ENCODE measurements at regions not wholly inside any gene's neighbourhood (a gene's known extent, or its start where the extent isn't known, plus 50 kb on each side); places are given as distances from the start of the nearest gene placed in this dataset.

DNA sequence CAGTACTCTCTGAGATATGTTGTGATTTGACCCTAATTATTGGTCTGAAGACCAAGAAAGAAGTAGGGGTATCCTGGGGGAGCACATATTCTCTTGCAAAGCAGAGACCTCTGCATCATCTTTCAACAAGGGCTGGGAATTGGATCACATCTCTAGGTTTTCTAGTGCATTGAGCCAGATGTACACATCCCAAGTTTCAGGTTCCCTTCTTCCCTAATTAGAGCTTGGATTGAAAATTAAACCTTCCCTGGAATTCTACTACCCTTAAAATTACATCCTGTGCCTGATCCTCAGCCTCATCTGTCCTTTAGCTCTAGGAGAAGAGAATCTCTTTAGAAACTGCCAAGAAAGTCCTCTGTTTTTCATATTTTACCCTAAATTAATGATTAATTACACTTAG, 839.6 kb downstream of the SLC6A15 start:
- Histone ChIP-seq H3K36me3 (ENCODE audit: control insufficient read depth in 4 of 4, insufficient read depth in 3 of 4, low read depth in 1 of 4, low read length in 3 of 4) (no peaks in the 10 kb centered on the region), H3K27me3 (ENCODE audit: control insufficient read depth in 4 of 4, insufficient read depth in 4 of 4, low read length in 3 of 4) (no peaks in the 10 kb centered on the region), H3K9ac (ENCODE audit: low read depth in 1 of 2, low read length in 2 of 2) (no peak overlapping the region), H3K4me1 (ENCODE audit: control insufficient read depth in 4 of 4, insufficient read depth in 4 of 4, low read length in 3 of 4) (no peaks in the 10 kb centered on the region), H3K4me3 (ENCODE audit: low read depth in 1 of 3, low read length in 3 of 3) (no peak overlapping the region), H3K27ac (ENCODE audit: low read depth in 1 of 2, low read length in 2 of 2) (no peak overlapping the region), H3K9me3 (ENCODE audit: control insufficient read depth in 4 of 4, low read length in 3 of 4) (no peaks in the 10 kb centered on the region)
- no peak for DNase-seq (ENCODE audit: low spot score)
- no peak for TF ChIP-seq FOXA1 (IDR thresholded peaks at IDR 0.05)
- no peak for TF ChIP-seq SP1 (IDR thresholded peaks at IDR 0.05)
- TF ChIP-seq FOXA2 (IDR thresholded peaks at IDR 0.05), result no peak
- no peak for TF ChIP-seq HNF4A (conservative IDR thresholded peaks at IDR 0.05)

DNA sequence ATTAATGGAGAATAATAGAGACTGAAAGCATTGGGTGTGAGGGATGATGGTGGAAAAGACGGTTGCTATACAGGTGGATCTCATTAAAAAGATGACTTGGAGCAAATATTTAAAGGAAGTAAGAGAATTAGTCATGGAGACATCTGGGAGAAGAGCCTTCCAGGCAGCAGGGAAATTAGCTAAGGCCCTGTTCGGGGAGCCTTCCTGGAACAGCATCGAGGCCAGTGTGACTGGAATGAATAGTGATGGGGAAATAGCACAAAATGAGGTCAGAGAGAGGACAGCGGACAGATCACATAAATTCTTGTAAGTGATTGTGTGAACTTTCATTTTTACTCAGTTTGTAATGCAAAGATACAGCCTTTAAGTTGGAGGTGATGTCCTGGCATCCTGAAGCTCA, 842.3 kb downstream of the SLC6A15 start:
- no peak overlapping the region for H3K27ac ChIP-seq (ENCODE audit: low read depth in 1 of 2, low read length in 2 of 2)
- H3K36me3 ChIP-seq (ENCODE audit: control insufficient read depth in 4 of 4, insufficient read depth in 3 of 4, low read depth in 1 of 4, low read length in 3 of 4), result no peaks in the 10 kb centered on the region
- no peaks in the 10 kb centered on the region for H3K27me3 ChIP-seq (ENCODE audit: control insufficient read depth in 4 of 4, insufficient read depth in 4 of 4, low read length in 3 of 4)
- 84% methylated on average over 4 of the region's 4 CpGs for WGBS
- no peak overlapping the region for H3K4me3 ChIP-seq (ENCODE audit: low read depth in 1 of 3, low read length in 3 of 3)
- no peaks in the 10 kb centered on the region for H3K9me3 ChIP-seq (ENCODE audit: control insufficient read depth in 4 of 4, low read length in 3 of 4)
- H3K4me1 ChIP-seq (ENCODE audit: control insufficient read depth in 4 of 4, insufficient read depth in 4 of 4, low read length in 3 of 4), result no peaks in the 10 kb centered on the region
- no peak for DNase-seq (ENCODE audit: low spot score)
- TF ChIP-seq HNF4A (conservative IDR thresholded peaks at IDR 0.05) (no peak), SP1 (IDR thresholded peaks at IDR 0.05) (no peak), RXRA (IDR thresholded peaks at IDR 0.05) (no peak), EGR1 (IDR thresholded peaks at IDR 0.05; ENCODE audit: low read depth in 2 of 2) (no peak)
- TF ChIP-seq, protein P1, sequence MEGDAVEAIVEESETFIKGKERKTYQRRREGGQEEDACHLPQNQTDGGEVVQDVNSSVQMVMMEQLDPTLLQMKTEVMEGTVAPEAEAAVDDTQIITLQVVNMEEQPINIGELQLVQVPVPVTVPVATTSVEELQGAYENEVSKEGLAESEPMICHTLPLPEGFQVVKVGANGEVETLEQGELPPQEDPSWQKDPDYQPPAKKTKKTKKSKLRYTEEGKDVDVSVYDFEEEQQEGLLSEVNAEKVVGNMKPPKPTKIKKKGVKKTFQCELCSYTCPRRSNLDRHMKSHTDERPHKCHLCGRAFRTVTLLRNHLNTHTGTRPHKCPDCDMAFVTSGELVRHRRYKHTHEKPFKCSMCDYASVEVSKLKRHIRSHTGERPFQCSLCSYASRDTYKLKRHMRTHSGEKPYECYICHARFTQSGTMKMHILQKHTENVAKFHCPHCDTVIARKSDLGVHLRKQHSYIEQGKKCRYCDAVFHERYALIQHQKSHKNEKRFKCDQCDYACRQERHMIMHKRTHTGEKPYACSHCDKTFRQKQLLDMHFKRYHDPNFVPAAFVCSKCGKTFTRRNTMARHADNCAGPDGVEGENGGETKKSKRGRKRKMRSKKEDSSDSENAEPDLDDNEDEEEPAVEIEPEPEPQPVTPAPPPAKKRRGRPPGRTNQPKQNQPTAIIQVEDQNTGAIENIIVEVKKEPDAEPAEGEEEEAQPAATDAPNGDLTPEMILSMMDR (IDR thresholded peaks at IDR 0.05; ENCODE audit: low read depth, low read length, missing input control), result no peak
- TF ChIP-seq, protein P2, sequence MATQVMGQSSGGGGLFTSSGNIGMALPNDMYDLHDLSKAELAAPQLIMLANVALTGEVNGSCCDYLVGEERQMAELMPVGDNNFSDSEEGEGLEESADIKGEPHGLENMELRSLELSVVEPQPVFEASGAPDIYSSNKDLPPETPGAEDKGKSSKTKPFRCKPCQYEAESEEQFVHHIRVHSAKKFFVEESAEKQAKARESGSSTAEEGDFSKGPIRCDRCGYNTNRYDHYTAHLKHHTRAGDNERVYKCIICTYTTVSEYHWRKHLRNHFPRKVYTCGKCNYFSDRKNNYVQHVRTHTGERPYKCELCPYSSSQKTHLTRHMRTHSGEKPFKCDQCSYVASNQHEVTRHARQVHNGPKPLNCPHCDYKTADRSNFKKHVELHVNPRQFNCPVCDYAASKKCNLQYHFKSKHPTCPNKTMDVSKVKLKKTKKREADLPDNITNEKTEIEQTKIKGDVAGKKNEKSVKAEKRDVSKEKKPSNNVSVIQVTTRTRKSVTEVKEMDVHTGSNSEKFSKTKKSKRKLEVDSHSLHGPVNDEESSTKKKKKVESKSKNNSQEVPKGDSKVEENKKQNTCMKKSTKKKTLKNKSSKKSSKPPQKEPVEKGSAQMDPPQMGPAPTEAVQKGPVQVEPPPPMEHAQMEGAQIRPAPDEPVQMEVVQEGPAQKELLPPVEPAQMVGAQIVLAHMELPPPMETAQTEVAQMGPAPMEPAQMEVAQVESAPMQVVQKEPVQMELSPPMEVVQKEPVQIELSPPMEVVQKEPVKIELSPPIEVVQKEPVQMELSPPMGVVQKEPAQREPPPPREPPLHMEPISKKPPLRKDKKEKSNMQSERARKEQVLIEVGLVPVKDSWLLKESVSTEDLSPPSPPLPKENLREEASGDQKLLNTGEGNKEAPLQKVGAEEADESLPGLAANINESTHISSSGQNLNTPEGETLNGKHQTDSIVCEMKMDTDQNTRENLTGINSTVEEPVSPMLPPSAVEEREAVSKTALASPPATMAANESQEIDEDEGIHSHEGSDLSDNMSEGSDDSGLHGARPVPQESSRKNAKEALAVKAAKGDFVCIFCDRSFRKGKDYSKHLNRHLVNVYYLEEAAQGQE (IDR thresholded peaks at IDR 0.05), result no peak
- no peak overlapping the region for H3K9ac ChIP-seq (ENCODE audit: low read depth in 1 of 2, low read length in 2 of 2)

DNA sequence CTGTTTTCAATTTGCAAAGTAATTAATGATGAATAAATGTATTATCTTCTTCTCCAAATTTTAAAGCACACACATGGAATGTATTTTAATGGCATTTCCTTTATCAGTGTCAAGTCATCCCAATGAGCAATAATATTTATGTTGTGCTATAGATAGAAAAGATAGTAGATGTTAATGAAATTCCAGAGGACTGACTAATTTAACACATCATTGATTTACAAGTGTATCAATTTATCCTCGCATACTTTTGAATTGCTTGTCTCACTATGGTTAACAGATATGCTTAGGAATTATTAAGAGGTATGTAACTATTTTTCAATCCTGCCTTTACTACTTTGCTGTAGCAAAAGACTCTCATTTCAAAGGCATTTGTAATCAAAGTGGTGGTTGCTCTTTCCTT, 842.9 kb downstream of the SLC6A15 start:
- H3K27ac ChIP-seq (ENCODE audit: low read depth in 1 of 2, low read length in 2 of 2), result no peak overlapping the region
- 87% methylated on average over 1 of the region's 1 CpG for WGBS
- H3K9ac ChIP-seq (ENCODE audit: low read depth in 1 of 2, low read length in 2 of 2), result no peak overlapping the region
- no peak overlapping the region for H3K4me3 ChIP-seq (ENCODE audit: low read depth in 1 of 3, low read length in 3 of 3)
- H3K4me1 ChIP-seq (ENCODE audit: control insufficient read depth in 4 of 4, insufficient read depth in 4 of 4, low read length in 3 of 4), result no peaks in the 10 kb centered on the region
- H3K27me3 ChIP-seq (ENCODE audit: control insufficient read depth in 4 of 4, insufficient read depth in 4 of 4, low read length in 3 of 4), result no peaks in the 10 kb centered on the region
- H3K36me3 ChIP-seq (ENCODE audit: control insufficient read depth in 4 of 4, insufficient read depth in 3 of 4, low read depth in 1 of 4, low read length in 3 of 4), result no peaks in the 10 kb centered on the region
- DNase-seq (ENCODE audit: low spot score), result no peak
- H3K9me3 ChIP-seq (ENCODE audit: control insufficient read depth in 4 of 4, low read length in 3 of 4), result no peaks in the 10 kb centered on the region
- TF ChIP-seq YY1 (IDR thresholded peaks at IDR 0.05) (no peak), EGR1 (IDR thresholded peaks at IDR 0.05; ENCODE audit: low read depth in 2 of 2) (no peak), RXRA (IDR thresholded peaks at IDR 0.05) (no peak), HNF4G (IDR thresholded peaks at IDR 0.05) (no peak), RAD21 (IDR thresholded peaks at IDR 0.05) (no peak), JUND (IDR thresholded peaks at IDR 0.05) (no peak), HNF4A (conservative IDR thresholded peaks at IDR 0.05) (no peak), NR2F2 (IDR thresholded peaks at IDR 0.05) (no peak), TAF1 (conservative IDR thresholded peaks at IDR 0.05) (no peak), SP1 (IDR thresholded peaks at IDR 0.05) (no peak), FOXA2 (IDR thresholded peaks at IDR 0.05) (no peak), FOXA1 (IDR thresholded peaks at IDR 0.05) (no peak)
- TF ChIP-seq, protein P3, sequence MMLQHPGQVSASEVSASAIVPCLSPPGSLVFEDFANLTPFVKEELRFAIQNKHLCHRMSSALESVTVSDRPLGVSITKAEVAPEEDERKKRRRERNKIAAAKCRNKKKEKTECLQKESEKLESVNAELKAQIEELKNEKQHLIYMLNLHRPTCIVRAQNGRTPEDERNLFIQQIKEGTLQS (IDR thresholded peaks at IDR 0.05), result no peak
- TF ChIP-seq, protein P4, sequence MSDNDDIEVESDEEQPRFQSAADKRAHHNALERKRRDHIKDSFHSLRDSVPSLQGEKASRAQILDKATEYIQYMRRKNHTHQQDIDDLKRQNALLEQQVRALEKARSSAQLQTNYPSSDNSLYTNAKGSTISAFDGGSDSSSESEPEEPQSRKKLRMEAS (IDR thresholded peaks at IDR 0.05), result no peak
- TF ChIP-seq, protein P1 (IDR thresholded peaks at IDR 0.05; ENCODE audit: low read depth, low read length, missing input control), result no peak
- TF ChIP-seq, protein P2 (IDR thresholded peaks at IDR 0.05), result no peak
